GM12891 (cell line): ENCODE measurements at regions not wholly inside any gene's neighbourhood (a gene's known extent, or its start where the extent isn't known, plus 50 kb on each side); places are given as distances from the start of the nearest gene placed in this dataset.

ENCODE experiments used
- DNase-seq: peaks from one replicate; pipeline ENCODE4 v3.0.0; 2011; ENCODE audit warnings: low spot score; ENCODE audit not compliant: insufficient read length
- FAIRE-seq: peaks from 2 replicates; lab custom pipeline; 2011; peaks lifted over from hg19 to GRCh38; lab: Jason Lieb, UNC
- PAX5 ChIP-seq: IDR thresholded peaks from 2 replicates; pipeline ENCODE4 v1.6.1; 2011; ENCODE audit warnings: low read length, moderate library complexity, mild to moderate bottlenecking; ENCODE audit not compliant: insufficient read depth, severe bottlenecking
- POLR2A ChIP-seq: IDR thresholded peaks from 2 replicates; pipeline ENCODE4 v1.6.1; 2011; ENCODE audit warnings: low read depth, low read length, control low read depth
- POLR2AphosphoS5 ChIP-seq: IDR thresholded peaks from 2 replicates; pipeline ENCODE4 v1.6.1; 2011; ENCODE audit warnings: low read depth, low read length, control low read depth
- POU2F2 ChIP-seq: IDR thresholded peaks from 2 replicates; pipeline ENCODE4 v1.6.1; 2011; ENCODE audit warnings: low read depth, mild to moderate bottlenecking, control low read depth, low read length, moderate library complexity
- SPI1 ChIP-seq: IDR thresholded peaks from 2 replicates; pipeline ENCODE4 v1.6.1; 2011; ENCODE audit warnings: low read depth, low read length, control low read depth
- TAF1 ChIP-seq: IDR thresholded peaks from 2 replicates; pipeline ENCODE4 v1.6.1; 2011; ENCODE audit warnings: low read depth, low read length, control low read depth

DNA sequence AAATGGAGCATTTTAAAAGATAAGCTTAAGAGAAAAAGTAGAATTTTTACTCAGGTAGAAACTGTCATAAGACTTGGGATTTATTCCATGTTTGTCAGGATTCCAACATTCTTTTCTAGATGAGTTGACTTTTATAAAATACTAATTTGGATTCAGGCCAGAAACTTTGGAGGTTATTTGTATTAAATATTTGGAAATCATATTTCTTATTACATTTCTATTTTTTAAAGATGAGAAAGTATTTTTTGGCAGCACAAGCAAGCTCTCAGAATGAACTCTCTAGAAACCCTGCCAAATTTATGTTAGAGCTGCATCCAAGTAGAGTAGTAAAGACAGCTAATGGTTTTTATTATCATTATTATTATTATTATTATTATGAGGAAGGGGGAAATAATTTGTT lies 1014.9 kb upstream of the GJE1 start:
- TF ChIP-seq POU2F2 (no peak), POLR2A (no peak), TAF1 (no peak), PAX5 (no peak), POLR2AphosphoS5 (no peak), SPI1 (no peak)
- FAIRE-seq, result no peak

GRCh38 chr6:141110481-141110880 lies 1022.2 kb upstream of the GJE1 start:
- DNase-seq (no peak), FAIRE-seq (no peak)

More for the DNA sequence above, 1014.9 kb upstream of the GJE1 start:
- DNase-seq, result no peak

GRCh38 chr6:141107591-141108160 lies 1025.0 kb upstream of the GJE1 start:
- FAIRE-seq (no peak), DNase-seq (no peak)
- TF ChIP-seq POLR2AphosphoS5 (no peak), SPI1 (peak; percentile 31; the same call in 1 of the 2 replicates)

More at GRCh38 chr6:141110481-141110880, 1022.2 kb upstream of the GJE1 start:
- TF ChIP-seq POU2F2 (no peak), POLR2AphosphoS5 (no peak), PAX5 (no peak), SPI1 (no peak), TAF1 (no peak), POLR2A (no peak)

DNA sequence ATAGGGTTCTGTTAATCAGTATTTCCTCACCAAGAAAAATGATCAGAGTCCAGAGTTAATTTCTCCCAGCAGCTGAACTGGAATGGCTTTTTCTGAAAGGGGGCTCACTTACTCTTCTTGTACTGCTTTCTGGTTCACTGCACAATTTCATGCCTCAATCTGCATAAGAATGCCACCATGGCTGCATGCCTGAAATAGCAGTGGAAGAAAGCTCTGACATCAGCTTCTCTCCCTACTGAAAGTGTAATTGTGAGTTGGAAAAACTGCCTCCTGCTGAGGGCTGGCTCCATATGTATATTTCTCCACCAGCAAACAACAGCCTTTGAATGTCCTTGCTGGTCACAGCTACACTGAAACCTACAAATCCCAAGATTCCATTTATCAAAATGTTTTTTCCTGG lies 1027.2 kb upstream of the GJE1 start:
- DNase-seq, result no peak
- TF ChIP-seq SPI1 (no peak), PAX5 (no peak), POLR2AphosphoS5 (no peak), POU2F2 (no peak), POLR2A (no peak), TAF1 (no peak)
- FAIRE-seq, result no peak

DNA sequence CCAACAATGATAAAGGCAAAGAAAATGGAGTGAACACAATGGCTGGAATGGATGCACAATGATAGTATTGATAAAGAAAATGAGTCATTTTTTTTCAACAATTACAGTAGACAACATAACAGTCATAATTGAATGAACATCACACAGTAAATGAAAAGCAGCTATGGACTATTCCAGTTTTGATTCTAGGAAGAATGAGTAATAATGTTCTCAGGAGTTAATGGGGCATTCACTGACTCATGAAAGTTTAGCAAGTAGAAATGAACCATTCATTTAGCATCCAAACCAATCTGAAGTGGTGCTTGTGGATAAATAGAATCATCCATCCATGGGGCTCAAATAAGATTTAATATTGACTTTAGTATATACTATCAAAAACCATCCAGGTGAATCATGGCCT lies 1029.5 kb upstream of the GJE1 start:
- DNase-seq (no peak), FAIRE-seq (no peak)
- TF ChIP-seq PAX5, result no peak
- no peak for TF ChIP-seq POU2F2
- no peak for TF ChIP-seq SPI1
- TF ChIP-seq POLR2AphosphoS5, result no peak
- no peak for TF ChIP-seq TAF1
- TF ChIP-seq POLR2A, result no peak

- no peak for FAIRE-seq
Observed at GRCh38 chr6:141097471-141097870, 1035.3 kb upstream of the GJE1 start.

DNA sequence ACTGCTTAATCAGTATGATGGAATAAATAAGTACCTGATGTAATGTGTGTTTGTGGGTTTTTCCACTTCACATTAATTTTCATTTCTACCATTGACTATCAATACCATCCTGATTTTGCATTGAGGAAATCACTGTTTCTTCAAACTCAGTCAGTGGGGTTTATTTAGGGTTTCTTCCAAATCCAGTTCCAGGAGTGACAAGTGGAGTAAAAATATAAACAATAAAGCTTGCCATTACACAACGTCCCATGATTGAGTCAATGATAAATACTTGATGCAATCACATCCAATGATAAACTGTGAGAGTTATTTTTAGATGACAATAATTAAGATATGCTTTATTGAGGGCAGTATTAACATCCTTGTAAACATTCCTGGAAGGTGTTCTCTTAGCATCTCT lies 1037.4 kb upstream of the GJE1 start:
- DNase-seq (no peak), FAIRE-seq (no peak)
- TF ChIP-seq POLR2A (no peak), POU2F2 (no peak), POLR2AphosphoS5 (no peak), TAF1 (no peak), PAX5 (no peak), SPI1 (no peak)

More at GRCh38 chr6:141097471-141097870, 1035.3 kb upstream of the GJE1 start:
- DNase-seq, result no peak
- TF ChIP-seq PAX5 (no peak), POU2F2 (no peak), POLR2A (no peak), POLR2AphosphoS5 (no peak), SPI1 (no peak), TAF1 (no peak)

GRCh38 chr6:141088171-141088570 lies 1044.6 kb upstream of the GJE1 start:
- no peak for FAIRE-seq
- TF ChIP-seq PAX5 (no peak), TAF1 (no peak), POLR2A (no peak), POLR2AphosphoS5 (no peak), SPI1 (no peak), POU2F2 (no peak)
- DNase-seq, result no peak

- DNase-seq (no peak), FAIRE-seq (no peak)
- TF ChIP-seq PAX5, result no peak
- no peak for TF ChIP-seq POLR2AphosphoS5
- TF ChIP-seq POLR2A, result no peak
- no peak for TF ChIP-seq SPI1
- no peak for TF ChIP-seq TAF1
- TF ChIP-seq POU2F2, result no peak
Observed at GRCh38 chr6:141077355-141078333, 1055.1 kb upstream of the GJE1 start.
